Skin epidermis (tissue), 12 donors: ENCODE measurements at regions not wholly inside any gene's neighbourhood (a gene's known extent, or its start where the extent isn't known, plus 50 kb on each side); places are given as distances from the start of the nearest gene placed in this dataset.

Experiments used
- H3K27ac ChIP-seq, 21 experiments: fragments of 200-600 bp; sonication (generic) in 11 of 21; one replicate each; pipeline ENCODE4 v1.5.0; 2020; ENCODE audit warnings: mild to moderate bottlenecking in 3 of 21, inconsistent platforms in 2 of 21, moderate library complexity in 2 of 21
- H3K4me3 ChIP-seq, 7 experiments: fragments of 200-600 bp; sonication (generic) in 2 of 7; one replicate each; pipeline ENCODE4 v1.5.0; 2020; ENCODE audit warnings: inconsistent platforms in 2 of 7, mild to moderate bottlenecking in 2 of 7, moderate library complexity in 1 of 7

GRCh38 chr5:106159616-106160015 lies 1511.1 kb downstream of the EFNA5 start:
- H3K27ac ChIP-seq, result no peak overlapping the region
- no peak overlapping the region for H3K4me3 ChIP-seq

GRCh38 chr5:106154280-106154716 lies 1516.4 kb downstream of the EFNA5 start:
- Histone ChIP-seq H3K4me3 (no peak overlapping the region), H3K27ac (no peak overlapping the region)

DNA sequence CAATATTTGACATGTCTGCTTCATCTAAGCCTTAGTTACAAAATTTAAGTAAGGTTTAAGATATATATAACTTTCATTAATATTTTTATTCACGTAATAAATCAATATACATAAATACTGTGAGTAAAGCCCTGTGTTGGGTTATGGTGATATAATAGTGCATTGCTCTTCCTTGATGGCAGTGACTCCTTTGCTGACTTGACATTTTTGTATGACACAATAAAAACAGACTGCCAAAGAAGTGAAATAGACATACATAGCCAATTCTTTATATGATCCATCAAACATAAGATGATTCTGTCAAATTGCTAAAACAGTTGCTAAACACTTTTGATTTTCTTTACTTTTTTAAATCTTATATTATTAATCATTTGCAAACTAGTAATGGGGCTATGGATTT lies 1518.2 kb downstream of the EFNA5 start:
- Histone ChIP-seq H3K27ac (no peak overlapping the region), H3K4me3 (no peak overlapping the region)

- H3K4me3 ChIP-seq, result no peak overlapping the region
- no peak overlapping the region for H3K27ac ChIP-seq
Measured at GRCh38 chr5:106142116-106142515, 1528.6 kb downstream of the EFNA5 start.

DNA sequence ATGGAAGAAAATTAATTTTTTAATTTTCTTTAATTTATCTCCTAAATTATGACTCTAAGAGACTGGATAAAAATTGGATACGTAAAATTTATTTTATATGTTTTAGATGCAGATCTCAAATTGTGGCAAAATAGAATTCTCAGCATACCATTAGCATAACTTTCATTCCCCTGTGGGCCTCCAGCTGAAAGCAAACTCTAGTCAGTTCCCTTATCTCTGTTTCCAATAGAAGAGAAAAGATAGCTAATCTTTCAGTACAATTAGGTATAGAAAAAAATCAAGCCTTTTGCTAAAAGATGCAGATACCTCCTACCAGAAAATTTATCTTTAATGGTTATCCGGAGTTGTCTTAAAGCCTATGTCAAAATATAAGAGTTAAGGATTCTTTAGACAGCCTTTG lies 1530.6 kb downstream of the EFNA5 start:
- H3K4me3 ChIP-seq, result no peak overlapping the region
- H3K27ac ChIP-seq, result no peak overlapping the region

- no peak overlapping the region for H3K27ac ChIP-seq
- H3K4me3 ChIP-seq, result no peak overlapping the region
Measured at GRCh38 chr5:106136061-106136460, 1534.7 kb downstream of the EFNA5 start.

- Histone ChIP-seq H3K27ac (no peak overlapping the region), H3K4me3 (no peak overlapping the region)
Measured at GRCh38 chr5:106135473-106135872, 1535.3 kb downstream of the EFNA5 start.

DNA sequence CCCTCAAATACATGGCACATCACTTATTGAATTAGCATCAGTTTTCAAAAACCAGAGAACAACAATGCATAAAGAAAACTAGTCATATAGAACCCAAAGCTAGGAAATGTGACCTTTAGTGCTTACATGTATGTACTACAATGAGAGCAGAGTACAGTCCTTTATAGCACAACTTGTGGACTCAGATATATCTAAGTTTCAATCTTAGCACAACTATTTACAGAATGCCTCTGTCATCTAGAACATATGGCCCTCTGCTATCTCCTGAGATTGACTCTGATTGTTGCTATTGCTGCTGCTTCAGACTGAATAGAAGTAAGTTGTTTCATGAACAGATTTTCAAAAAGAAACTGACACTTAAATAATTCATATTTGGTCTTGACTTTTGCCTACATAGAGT lies 1536.2 kb downstream of the EFNA5 start:
- H3K27ac ChIP-seq, result no peak overlapping the region
- H3K4me3 ChIP-seq, result no peak overlapping the region

GRCh38 chr5:106127985-106128384 lies 1542.8 kb downstream of the EFNA5 start:
- H3K4me3 ChIP-seq, result no peak overlapping the region
- no peak overlapping the region for H3K27ac ChIP-seq

DNA sequence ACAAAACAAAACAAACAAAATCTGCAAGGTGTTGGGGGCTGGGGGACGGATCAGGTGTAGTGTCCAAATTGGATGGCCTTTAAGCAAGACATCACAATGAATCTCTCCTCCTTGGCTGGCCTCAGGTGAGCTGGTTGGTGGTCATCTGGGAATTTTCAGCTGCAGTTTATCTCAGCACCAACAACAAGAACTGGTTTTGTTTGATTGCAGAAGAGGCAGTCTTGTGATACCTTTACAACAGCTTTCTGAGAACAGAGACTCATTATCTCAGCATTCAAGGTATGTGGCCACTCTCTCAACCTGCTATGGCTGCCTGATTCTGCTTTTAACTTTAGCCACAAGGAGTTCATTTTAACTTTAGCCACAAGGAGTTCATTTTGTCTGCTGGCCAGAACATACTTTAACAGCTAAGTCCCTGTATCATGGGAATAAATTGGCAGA lies 1543.4 kb downstream of the EFNA5 start:
- Histone ChIP-seq H3K4me3 (no peak overlapping the region), H3K27ac (no peak overlapping the region)

GRCh38 chr5:106121972-106122605 lies 1548.6 kb downstream of the EFNA5 start:
- Histone ChIP-seq H3K4me3 (no peak overlapping the region), H3K27ac (no peak overlapping the region)

DNA sequence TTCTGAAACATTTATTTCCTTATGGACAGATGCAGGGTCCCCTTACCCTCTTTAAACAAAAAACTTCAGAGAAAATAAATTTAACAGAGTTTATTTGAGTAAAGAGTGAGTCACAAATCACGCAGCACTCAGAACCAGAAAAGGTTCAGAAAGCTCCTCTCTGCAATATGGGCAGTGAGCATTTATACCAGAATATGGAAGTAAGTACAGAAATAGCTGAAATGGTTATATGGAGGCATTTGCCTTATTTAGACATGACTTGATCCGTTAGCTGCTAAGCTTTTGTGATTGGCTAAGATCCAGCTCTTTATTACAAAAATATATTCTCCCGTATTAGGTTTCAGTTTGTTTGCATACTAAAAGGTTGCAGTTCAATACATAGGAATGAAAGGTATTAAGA lies 1554.1 kb downstream of the EFNA5 start:
- Histone ChIP-seq H3K4me3 (no peak overlapping the region), H3K27ac (no peak overlapping the region)

DNA sequence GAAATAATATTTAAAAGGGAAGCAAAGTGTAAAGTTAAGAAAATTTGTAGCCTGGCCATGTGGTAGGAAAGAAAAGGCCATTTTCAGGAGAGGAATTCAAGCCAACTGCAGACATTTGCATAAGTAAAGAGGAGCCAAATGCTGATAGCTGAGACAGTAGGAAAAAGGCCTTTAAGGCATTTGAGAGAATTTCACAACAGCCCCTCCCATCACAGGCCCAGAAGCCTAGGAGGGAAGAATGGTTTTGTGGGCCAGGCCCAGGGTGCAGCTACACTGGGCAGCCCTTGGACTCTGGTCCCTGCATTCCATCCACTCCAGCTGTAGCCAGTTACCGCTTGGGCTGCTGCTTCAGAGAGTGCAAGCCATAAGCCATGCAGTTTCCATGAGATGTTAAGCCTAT lies 1556.8 kb downstream of the EFNA5 start:
- Histone ChIP-seq H3K27ac (no peak overlapping the region), H3K4me3 (no peak overlapping the region)

- Histone ChIP-seq H3K27ac (no peak overlapping the region), H3K4me3 (no peak overlapping the region)
Measured at GRCh38 chr5:106106384-106106783, 1564.4 kb downstream of the EFNA5 start.

DNA sequence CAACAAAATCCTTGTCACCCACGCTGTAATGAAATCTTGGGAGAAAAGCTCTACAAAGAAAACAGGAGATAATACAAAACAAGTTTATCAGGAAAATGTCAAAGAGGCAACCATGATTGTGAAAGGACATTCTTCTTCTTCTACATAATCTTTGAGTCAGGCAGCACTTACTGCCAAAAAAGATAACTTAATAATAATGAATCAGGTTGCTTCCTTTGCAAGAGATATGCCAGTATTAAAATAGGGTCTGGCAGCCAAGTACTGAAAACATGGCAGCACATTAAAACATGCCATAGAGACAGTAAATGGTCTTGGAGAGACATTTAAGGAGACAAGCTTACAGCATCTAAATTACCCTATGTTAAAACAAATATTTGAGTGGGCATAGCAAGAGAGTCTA lies 1573.4 kb downstream of the EFNA5 start:
- no peak overlapping the region for H3K4me3 ChIP-seq
- peak overlapping the region in 1 of 21 experiments; percentile 22 for H3K27ac ChIP-seq

DNA sequence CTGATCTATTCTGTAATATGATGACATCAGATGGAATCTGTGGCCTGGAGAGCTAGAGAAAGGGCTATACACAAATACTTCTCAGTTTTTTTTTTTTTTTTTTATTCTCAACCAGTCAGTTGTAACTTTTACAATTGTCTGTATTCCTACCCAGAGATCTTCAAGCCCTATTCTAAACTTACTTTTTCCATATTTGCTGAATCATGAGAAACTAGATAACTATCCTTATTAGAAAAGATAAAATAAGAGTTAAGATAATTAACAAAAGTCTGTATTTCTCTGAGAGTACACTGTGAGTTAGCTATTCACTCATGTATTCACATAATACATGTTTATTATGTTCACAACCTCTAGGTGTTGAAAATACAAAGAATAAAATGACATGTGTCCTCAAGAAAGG lies 1575.9 kb downstream of the EFNA5 start:
- H3K4me3 ChIP-seq, result no peak overlapping the region
- H3K27ac ChIP-seq, result peak overlapping the region in 1 of 21 experiments; percentile 10

- peak overlapping the region in 1 of 21 experiments; percentile 10 for H3K27ac ChIP-seq
- H3K4me3 ChIP-seq, result no peak overlapping the region
Measured at GRCh38 chr5:106094204-106094607, 1576.5 kb downstream of the EFNA5 start.

GRCh38 chr5:106093134-106093533 lies 1577.6 kb downstream of the EFNA5 start:
- peak overlapping the region in 2 of 21 experiments; percentile 0 to 10 for H3K27ac ChIP-seq
- H3K4me3 ChIP-seq, result no peak overlapping the region

- H3K4me3 ChIP-seq, result no peak overlapping the region
Measured at GRCh38 chr5:106092455-106092854, 1578.3 kb downstream of the EFNA5 start.

GRCh38 chr5:106089073-106089472 lies 1581.7 kb downstream of the EFNA5 start:
- H3K4me3 ChIP-seq, result no peak overlapping the region
- H3K27ac ChIP-seq, result no peak overlapping the region

More at GRCh38 chr5:106092455-106092854, 1578.3 kb downstream of the EFNA5 start:
- H3K27ac ChIP-seq, result no peak overlapping the region

GRCh38 chr5:106088462-106088861 lies 1582.3 kb downstream of the EFNA5 start:
- no peak overlapping the region for H3K4me3 ChIP-seq
- H3K27ac ChIP-seq, result no peak overlapping the region

DNA sequence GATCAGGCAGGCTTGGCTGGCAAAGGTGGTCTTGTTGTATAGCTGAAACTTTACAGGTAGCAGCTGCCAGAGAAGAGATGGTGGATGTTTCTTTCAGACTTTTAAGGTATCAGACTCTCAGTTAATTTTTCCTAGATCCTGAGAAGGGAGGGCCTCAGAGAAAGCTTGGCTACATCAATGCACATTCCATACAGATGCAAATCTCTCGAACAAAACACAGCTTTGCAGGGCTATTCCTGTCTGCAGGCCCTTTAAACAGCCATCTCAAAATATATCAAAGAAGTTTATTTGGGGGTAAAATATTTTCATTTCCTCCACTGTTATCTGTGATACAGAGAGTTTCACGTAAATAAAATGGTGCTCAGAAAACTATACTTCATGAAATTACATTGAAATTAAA lies 1584.4 kb downstream of the EFNA5 start:
- Histone ChIP-seq H3K27ac (no peak overlapping the region), H3K4me3 (no peak overlapping the region)
